ENCODE measurements at regions not wholly inside any gene's neighbourhood (a gene's known extent, or its start where the extent isn't known, plus 50 kb on each side); places are given as distances from the start of the nearest gene placed in this dataset.

- Histone ChIP-seq H3K27me3 (ENCODE audit: control insufficient read depth, insufficient read depth, low read length) (no peaks in the 10 kb centered on the region), H2AFZ (no peak overlapping the region), H3K79me2 (no peaks in the 10 kb centered on the region), H3K4me3 (ENCODE audit: low read depth, low read length) (no peak overlapping the region), H3K4me2 (ENCODE audit: low read length) (no peak overlapping the region), H3K4me1 (peaks cover under 1% of the 10 kb centered on the region), H3K9ac (no peak overlapping the region), H3K36me3 (ENCODE audit: control insufficient read depth, insufficient read depth, low read length) (no peaks in the 10 kb centered on the region), H3K9me3 (ENCODE audit: control insufficient read depth, low read length) (no peaks in the 10 kb centered on the region), H3K27ac (no peak overlapping the region)
- no peak for TF ChIP-seq CTCF (IDR thresholded peaks at IDR 0.05)
Observed at GRCh38 chr5:111973961-111974360, 217.0 kb upstream of the NREP start.

GRCh38 chr5:111972548-111972947 is 215.6 kb upstream of the NREP start:
- Histone ChIP-seq H3K9me3 (ENCODE audit: control insufficient read depth, low read length) (no peaks in the 10 kb centered on the region), H3K79me2 (no peaks in the 10 kb centered on the region), H3K4me1 (peaks cover 6% of the 10 kb centered on the region), H3K27ac (no peak overlapping the region), H3K9ac (no peak overlapping the region), H3K36me3 (ENCODE audit: control insufficient read depth, insufficient read depth, low read length) (no peaks in the 10 kb centered on the region), H3K4me2 (ENCODE audit: low read length) (no peak overlapping the region), H3K4me3 (ENCODE audit: low read depth, low read length) (no peak overlapping the region), H2AFZ (no peak overlapping the region), H3K27me3 (ENCODE audit: control insufficient read depth, insufficient read depth, low read length) (no peaks in the 10 kb centered on the region)
- TF ChIP-seq CTCF (IDR thresholded peaks at IDR 0.05), result no peak

GRCh38 chr5:111972080-111972479 is 215.1 kb upstream of the NREP start:
- no peak overlapping the region for H3K27ac ChIP-seq
- H3K36me3 ChIP-seq (ENCODE audit: control insufficient read depth, insufficient read depth, low read length), result no peaks in the 10 kb centered on the region
- H3K79me2 ChIP-seq, result no peaks in the 10 kb centered on the region
- H3K4me3 ChIP-seq (ENCODE audit: low read depth, low read length), result no peak overlapping the region
- no peak overlapping the region for H3K4me2 ChIP-seq (ENCODE audit: low read length)
- H3K9me3 ChIP-seq (ENCODE audit: control insufficient read depth, low read length), result no peaks in the 10 kb centered on the region
- H3K9ac ChIP-seq, result no peak overlapping the region
- peaks cover 6% of the 10 kb centered on the region for H3K4me1 ChIP-seq
- no peak overlapping the region for H2AFZ ChIP-seq
- no peaks in the 10 kb centered on the region for H3K27me3 ChIP-seq (ENCODE audit: control insufficient read depth, insufficient read depth, low read length)
- TF ChIP-seq CTCF (IDR thresholded peaks at IDR 0.05), result no peak

- Histone ChIP-seq H3K27ac (no peak overlapping the region), H3K79me2 (no peaks in the 10 kb centered on the region), H3K4me1 (peaks cover 6% of the 10 kb centered on the region), H3K9ac (no peak overlapping the region), H2AFZ (no peak overlapping the region), H3K27me3 (ENCODE audit: control insufficient read depth, insufficient read depth, low read length) (no peaks in the 10 kb centered on the region), H3K4me3 (ENCODE audit: low read depth, low read length) (no peak overlapping the region), H3K36me3 (ENCODE audit: control insufficient read depth, insufficient read depth, low read length) (no peaks in the 10 kb centered on the region), H3K9me3 (ENCODE audit: control insufficient read depth, low read length) (no peaks in the 10 kb centered on the region), H3K4me2 (ENCODE audit: low read length) (no peak overlapping the region)
- TF ChIP-seq CTCF (IDR thresholded peaks at IDR 0.05), result no peak
Observed at GRCh38 chr5:111968459-111968858, 211.5 kb upstream of the NREP start.

- Histone ChIP-seq H2AFZ (no peak overlapping the region), H3K4me2 (ENCODE audit: low read length) (no peak overlapping the region), H3K4me3 (ENCODE audit: low read depth, low read length) (no peak overlapping the region), H3K27ac (no peak overlapping the region), H3K4me1 (peaks cover 6% of the 10 kb centered on the region), H3K9me3 (ENCODE audit: control insufficient read depth, low read length) (no peaks in the 10 kb centered on the region), H3K9ac (no peak overlapping the region), H3K36me3 (ENCODE audit: control insufficient read depth, insufficient read depth, low read length) (no peaks in the 10 kb centered on the region), H3K27me3 (ENCODE audit: control insufficient read depth, insufficient read depth, low read length) (no peaks in the 10 kb centered on the region), H3K79me2 (no peaks in the 10 kb centered on the region)
- no peak for TF ChIP-seq CTCF (IDR thresholded peaks at IDR 0.05)
Observed at GRCh38 chr5:111967463-111967862, 210.5 kb upstream of the NREP start.

All from parathyroid adenoma (tissue), 2 donors.